Panc1 (cell line): ENCODE measurements at regions not wholly inside any gene's neighbourhood (a gene's known extent, or its start where the extent isn't known, plus 50 kb on each side); places are given as distances from the start of the nearest gene placed in this dataset.

Source experiments
- CTCF ChIP-seq: fragments of 450-650 bp; IDR thresholded peaks from 2 replicates; pipeline ENCODE4 v1.5.1; 2017; ENCODE audit warnings: mild to moderate bottlenecking
- POLR2AphosphoS5 ChIP-seq: IDR thresholded peaks from 2 replicates; pipeline ENCODE4 v1.6.1; 2012; ENCODE audit warnings: mild to moderate bottlenecking, low read depth, low read length, moderate library complexity
- REST ChIP-seq, 2 experiments: IDR thresholded peaks; 2 replicates each; pipeline ENCODE4 v1.6.1; 2011 to 2012; ENCODE audit warnings: low read depth in 2 of 2, control low read depth in 1 of 2, low read length in 1 of 2, mild to moderate bottlenecking in 1 of 2, moderate library complexity in 1 of 2; ENCODE audit not compliant: insufficient read depth in 1 of 2
- SIN3A ChIP-seq: IDR thresholded peaks from 2 replicates; pipeline ENCODE4 v1.6.1; 2012; ENCODE audit warnings: low read depth, mild to moderate bottlenecking, low read length, moderate library complexity, borderline replicate concordance; ENCODE audit not compliant: insufficient read depth

DNA sequence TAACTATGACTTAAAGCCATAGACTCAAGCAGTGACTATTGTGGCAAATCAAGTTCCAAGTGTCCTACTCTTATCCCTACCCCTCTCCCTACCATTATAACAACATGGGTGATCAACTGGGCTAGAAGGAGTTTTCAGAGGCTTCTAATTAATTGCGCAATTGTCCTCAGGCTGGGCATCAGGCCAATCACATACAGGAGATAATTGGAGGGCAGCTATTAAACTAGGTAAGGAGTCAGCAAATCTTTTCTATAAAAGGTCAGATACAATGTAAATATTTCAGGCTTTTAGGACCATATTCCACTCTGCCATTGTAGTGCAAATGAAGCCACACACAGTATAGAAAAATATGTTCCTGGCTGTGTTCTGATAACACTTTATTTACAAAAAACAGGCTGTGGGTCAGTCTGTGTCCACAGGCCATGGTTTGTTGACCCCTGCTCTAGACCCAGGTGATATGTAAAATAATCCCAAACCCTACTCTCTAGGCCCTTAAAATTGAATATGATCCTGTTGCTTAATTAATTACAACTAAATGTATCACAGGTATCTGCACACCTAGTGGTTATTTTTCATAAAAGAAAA lies 141.4 kb upstream of the PIK3R1 start:
- no peak for TF ChIP-seq CTCF
- no peak for TF ChIP-seq SIN3A
- TF ChIP-seq POLR2AphosphoS5 = no peak
- no peak for TF ChIP-seq REST (IDR thresholded peaks at IDR 0.05; ENCODE audit: insufficient read depth in 1 of 2, low read depth in 2 of 2, low read length in 1 of 2)
